ENCODE measurements at regions not wholly inside any gene's neighbourhood (a gene's known extent, or its start where the extent isn't known, plus 50 kb on each side); places are given as distances from the start of the nearest gene placed in this dataset.

- 100% methylated on average over 1 of the region's 3 CpGs for WGBS (ENCODE audit: insufficient coverage, low lambda C conversion rate)
- DNase-seq: peak; percentile 75 to 89
These were observed 163.6 kb upstream of the SETMAR start for GRCh38 chr3:4139462-4140140.

DNA sequence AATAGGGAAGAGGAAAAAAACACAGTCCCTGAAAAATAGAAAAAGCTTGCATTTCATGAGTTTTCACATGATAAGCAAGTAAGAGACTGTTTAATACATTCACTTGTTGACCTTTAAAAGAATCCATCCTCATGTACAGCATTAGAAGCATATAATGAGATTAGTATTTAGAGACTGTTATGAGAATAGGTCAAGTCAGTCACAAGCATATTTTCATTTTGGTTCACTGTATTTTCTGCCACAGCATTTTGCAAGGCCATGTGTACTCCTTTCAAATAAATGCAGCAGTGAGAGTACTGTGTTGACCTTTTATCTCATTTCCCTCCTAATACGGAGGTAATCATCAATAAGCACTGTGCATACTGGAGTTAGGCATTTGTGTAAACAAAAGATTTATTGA is 162.2 kb upstream of the SETMAR start:
- H3K36me3 ChIP-seq (ENCODE audit: control insufficient read depth, insufficient read depth, low read length): no peaks in the 10 kb centered on the region
- H3K4me1 ChIP-seq (ENCODE audit: control insufficient read depth, insufficient read depth, low read length): peaks cover 38% of the 10 kb centered on the region
- no CpG with 5 or more reads among the region's 1 CpG for WGBS (ENCODE audit: insufficient coverage, low lambda C conversion rate)
- H3K27ac ChIP-seq (ENCODE audit: low read length): no peak overlapping the region
- no peaks in the 10 kb centered on the region for H3K9me3 ChIP-seq (ENCODE audit: control insufficient read depth, low read depth, low read length)
- no peak overlapping the region for H3K4me3 ChIP-seq (ENCODE audit: low read length)
- H3K27me3 ChIP-seq (ENCODE audit: control insufficient read depth, insufficient read depth, low read length): no peaks in the 10 kb centered on the region
- no peak for DNase-seq

More at GRCh38 chr3:4139462-4140140, 163.6 kb upstream of the SETMAR start:
- H3K9me3 ChIP-seq (ENCODE audit: control insufficient read depth, low read depth, low read length): no peaks in the 10 kb centered on the region
- H3K36me3 ChIP-seq (ENCODE audit: control insufficient read depth, insufficient read depth, low read length): no peaks in the 10 kb centered on the region
- H3K27ac ChIP-seq (ENCODE audit: low read length): peak overlapping the region; percentile 78
- H3K27me3 ChIP-seq (ENCODE audit: control insufficient read depth, insufficient read depth, low read length): no peaks in the 10 kb centered on the region
- H3K4me1 ChIP-seq (ENCODE audit: control insufficient read depth, insufficient read depth, low read length): peaks cover 38% of the 10 kb centered on the region
- no peak overlapping the region for H3K4me3 ChIP-seq (ENCODE audit: low read length)

DNA sequence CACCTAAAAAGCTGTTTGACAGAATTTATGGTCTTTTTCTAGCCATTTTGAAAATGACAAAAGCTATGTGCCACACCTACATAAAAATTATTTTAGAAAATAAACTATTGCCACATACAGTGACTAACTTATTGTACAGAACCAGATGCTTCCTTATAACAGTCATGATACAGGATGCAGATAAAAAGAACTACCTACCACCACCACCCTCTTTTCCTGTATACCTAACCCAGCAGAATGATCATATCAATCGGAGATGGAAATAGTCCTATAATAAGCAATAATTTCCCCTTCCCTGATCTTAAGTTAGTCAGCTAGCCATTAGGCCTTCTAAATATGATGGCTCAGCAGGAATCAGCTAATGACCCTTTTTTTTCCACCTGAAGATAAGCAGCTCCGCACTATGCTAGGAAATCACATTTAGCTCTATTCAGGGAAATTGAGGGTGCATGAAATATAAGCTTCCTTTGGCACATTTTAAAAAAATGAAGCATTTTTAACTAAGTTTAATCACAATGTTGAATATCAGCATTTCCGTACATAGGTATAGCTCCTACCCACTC is 155.5 kb upstream of the SETMAR start:
- peaks cover 30% of the 10 kb centered on the region for H3K4me1 ChIP-seq (ENCODE audit: control insufficient read depth, insufficient read depth, low read length)
- peak overlapping the region; percentile 3 for H3K27ac ChIP-seq (ENCODE audit: low read length)
- WGBS (ENCODE audit: insufficient coverage, low lambda C conversion rate): 67% methylated on average over 1 of the region's 3 CpGs
- no peaks in the 10 kb centered on the region for H3K9me3 ChIP-seq (ENCODE audit: control insufficient read depth, low read depth, low read length)
- H3K27me3 ChIP-seq (ENCODE audit: control insufficient read depth, insufficient read depth, low read length): no peaks in the 10 kb centered on the region
- no peak overlapping the region for H3K4me3 ChIP-seq (ENCODE audit: low read length)
- DNase-seq: peak in 1 of 2 donors; percentile 48
- no peaks in the 10 kb centered on the region for H3K36me3 ChIP-seq (ENCODE audit: control insufficient read depth, insufficient read depth, low read length)

- Histone ChIP-seq H3K27me3 (ENCODE audit: control insufficient read depth, insufficient read depth, low read length) (no peaks in the 10 kb centered on the region), H3K27ac (ENCODE audit: low read length) (no peak overlapping the region), H3K9me3 (ENCODE audit: control insufficient read depth, low read depth, low read length) (no peaks in the 10 kb centered on the region), H3K4me3 (ENCODE audit: low read length) (no peak overlapping the region), H3K36me3 (ENCODE audit: control insufficient read depth, insufficient read depth, low read length) (no peaks in the 10 kb centered on the region), H3K4me1 (ENCODE audit: control insufficient read depth, insufficient read depth, low read length) (peaks cover 28% of the 10 kb centered on the region)
- no CpG with 5 or more reads among the region's 2 CpGs for WGBS (ENCODE audit: insufficient coverage, low lambda C conversion rate)
- DNase-seq: no peak
These were observed 153.9 kb upstream of the SETMAR start for GRCh38 chr3:4149296-4149695.

DNA sequence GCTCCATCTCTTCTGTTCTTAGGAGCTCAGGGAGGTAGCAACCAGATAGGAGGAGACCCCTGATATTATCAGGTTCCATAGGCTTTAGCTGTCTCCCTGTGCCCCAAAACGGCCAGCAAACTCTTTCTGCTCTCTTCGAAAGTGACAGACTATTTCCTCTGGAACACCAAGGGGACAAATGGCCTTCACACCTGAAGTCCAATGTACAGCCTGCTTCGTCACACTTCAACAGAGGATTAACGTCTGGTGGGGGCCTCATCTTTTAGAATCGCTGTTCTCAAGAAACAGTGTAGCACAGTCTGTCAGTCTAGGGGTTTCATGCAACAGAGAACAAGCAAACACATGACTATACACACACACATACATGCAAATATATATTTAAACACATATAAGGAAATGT is 152.4 kb upstream of the SETMAR start:
- no peaks in the 10 kb centered on the region for H3K36me3 ChIP-seq (ENCODE audit: control insufficient read depth, insufficient read depth, low read length)
- peak overlapping the region; percentile 66 for H3K27ac ChIP-seq (ENCODE audit: low read length)
- H3K9me3 ChIP-seq (ENCODE audit: control insufficient read depth, low read depth, low read length): no peaks in the 10 kb centered on the region
- no peak overlapping the region for H3K4me3 ChIP-seq (ENCODE audit: low read length)
- WGBS (ENCODE audit: insufficient coverage, low lambda C conversion rate): no CpG with 5 or more reads among the region's 5 CpGs
- peaks cover 29% of the 10 kb centered on the region for H3K4me1 ChIP-seq (ENCODE audit: control insufficient read depth, insufficient read depth, low read length)
- peak; percentile 64 to 83 for DNase-seq
- no peaks in the 10 kb centered on the region for H3K27me3 ChIP-seq (ENCODE audit: control insufficient read depth, insufficient read depth, low read length)

GRCh38 chr3:4151859-4152258 is 151.3 kb upstream of the SETMAR start:
- Histone ChIP-seq H3K27me3 (ENCODE audit: control insufficient read depth, insufficient read depth, low read length) (no peaks in the 10 kb centered on the region), H3K36me3 (ENCODE audit: control insufficient read depth, insufficient read depth, low read length) (no peaks in the 10 kb centered on the region), H3K4me3 (ENCODE audit: low read length) (no peak overlapping the region), H3K27ac (ENCODE audit: low read length) (peak overlapping the region; percentile 66), H3K4me1 (ENCODE audit: control insufficient read depth, insufficient read depth, low read length) (peaks cover 29% of the 10 kb centered on the region), H3K9me3 (ENCODE audit: control insufficient read depth, low read depth, low read length) (no peaks in the 10 kb centered on the region)
- DNase-seq: peak in 1 of 2 donors; percentile 72
- no CpG with 5 or more reads among the region's 1 CpG for WGBS (ENCODE audit: insufficient coverage, low lambda C conversion rate)

DNA sequence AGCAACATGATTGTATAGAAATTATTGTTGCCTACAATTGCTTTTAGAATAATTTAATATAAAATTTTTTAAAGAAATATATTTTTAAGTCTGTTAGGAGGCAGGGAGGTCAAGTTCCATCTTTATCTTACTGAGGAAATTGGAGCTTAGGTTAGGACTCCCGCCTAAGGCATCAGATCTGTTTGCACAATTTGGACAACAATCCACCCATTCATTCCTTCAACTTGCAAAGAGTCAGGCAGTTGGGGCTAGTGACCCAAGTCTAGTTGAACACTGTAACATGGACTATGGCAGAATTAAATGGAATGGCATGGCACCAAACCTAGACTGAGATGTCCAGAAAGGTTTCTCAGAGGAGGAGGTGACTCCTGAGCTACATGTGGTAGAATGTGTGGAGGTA is 149.4 kb upstream of the SETMAR start:
- Histone ChIP-seq H3K27me3 (ENCODE audit: control insufficient read depth, insufficient read depth, low read length) (no peaks in the 10 kb centered on the region), H3K9me3 (ENCODE audit: control insufficient read depth, low read depth, low read length) (no peaks in the 10 kb centered on the region), H3K4me3 (ENCODE audit: low read length) (no peak overlapping the region), H3K27ac (ENCODE audit: low read length) (no peak overlapping the region), H3K36me3 (ENCODE audit: control insufficient read depth, insufficient read depth, low read length) (no peaks in the 10 kb centered on the region), H3K4me1 (ENCODE audit: control insufficient read depth, insufficient read depth, low read length) (peaks cover 29% of the 10 kb centered on the region)
- no CpG with 5 or more reads among the region's 1 CpG for WGBS (ENCODE audit: insufficient coverage, low lambda C conversion rate)
- DNase-seq: no peak

DNA sequence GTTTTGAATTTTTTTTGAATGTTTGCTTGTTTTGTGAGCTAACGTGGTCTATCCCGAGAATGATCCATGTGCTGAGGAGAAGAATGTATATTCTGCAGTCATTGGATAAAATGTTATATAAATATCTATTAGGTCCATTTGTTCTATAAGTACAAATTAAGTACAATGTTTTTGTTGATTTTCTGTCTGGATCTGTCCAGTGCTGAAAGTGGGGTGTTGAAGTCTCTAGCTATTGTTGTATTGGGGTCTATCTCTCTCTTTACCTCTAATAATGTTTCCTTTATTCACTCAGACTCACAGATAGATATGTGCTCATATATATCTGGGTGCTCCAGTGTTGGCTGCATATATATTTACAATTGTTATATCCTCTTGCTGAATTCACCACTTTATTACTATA is 144.8 kb upstream of the SETMAR start:
- Histone ChIP-seq H3K36me3 (ENCODE audit: control insufficient read depth, insufficient read depth, low read length) (no peaks in the 10 kb centered on the region), H3K9me3 (ENCODE audit: control insufficient read depth, low read depth, low read length) (no peaks in the 10 kb centered on the region), H3K27me3 (ENCODE audit: control insufficient read depth, insufficient read depth, low read length) (no peaks in the 10 kb centered on the region), H3K4me1 (ENCODE audit: control insufficient read depth, insufficient read depth, low read length) (peaks cover 25% of the 10 kb centered on the region), H3K27ac (ENCODE audit: low read length) (no peak overlapping the region), H3K4me3 (ENCODE audit: low read length) (no peak overlapping the region)
- no peak for DNase-seq
- WGBS (ENCODE audit: insufficient coverage, low lambda C conversion rate): 90% methylated on average over 2 of the region's 2 CpGs

DNA sequence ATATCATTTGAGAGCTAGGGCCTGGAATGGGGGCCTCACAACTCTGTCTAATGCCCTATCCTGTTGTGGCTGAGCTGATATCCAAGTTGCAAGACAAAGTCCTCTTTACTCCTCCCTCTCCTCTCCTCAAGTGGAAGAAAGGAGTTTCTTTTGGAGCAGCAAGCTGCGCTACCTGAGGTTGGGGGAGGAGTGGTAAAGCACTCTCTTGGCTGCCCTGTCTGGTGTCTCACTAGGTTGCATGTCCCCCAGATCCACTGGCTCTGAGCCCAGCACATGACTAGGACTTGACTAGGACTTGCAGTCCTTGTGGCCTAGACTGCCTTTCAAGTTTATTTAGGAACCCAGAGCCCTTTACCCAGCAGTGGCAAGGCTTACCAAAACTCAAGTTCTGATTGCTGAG is 141.1 kb upstream of the SETMAR start:
- WGBS (ENCODE audit: insufficient coverage, low lambda C conversion rate): no CpG with 5 or more reads among the region's 1 CpG

DNA sequence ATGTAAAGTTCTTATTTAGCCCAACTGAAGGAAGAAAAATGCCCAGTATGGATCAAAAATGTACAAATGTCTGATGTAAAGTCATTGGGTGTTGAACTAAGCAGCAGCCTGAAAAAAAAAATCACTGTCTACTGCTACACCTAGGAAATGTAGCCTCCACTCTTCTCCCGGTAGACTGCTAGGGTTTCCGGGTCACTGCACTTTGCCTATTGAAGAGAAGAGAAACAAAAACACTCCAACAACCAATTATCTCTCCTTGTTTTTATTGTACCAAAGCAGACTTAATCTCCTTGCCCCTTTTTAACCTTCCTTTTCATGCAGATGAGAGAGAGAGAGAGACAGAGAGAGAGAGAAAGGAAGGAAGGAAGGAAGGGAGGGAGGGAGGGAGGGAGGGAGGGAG is 140.2 kb upstream of the SETMAR start:
- no peak for DNase-seq
- H3K4me1 ChIP-seq (ENCODE audit: control insufficient read depth, insufficient read depth, low read length): peaks cover 21% of the 10 kb centered on the region
- 50% methylated on average over 2 of the region's 2 CpGs for WGBS (ENCODE audit: insufficient coverage, low lambda C conversion rate)
- no peaks in the 10 kb centered on the region for H3K36me3 ChIP-seq (ENCODE audit: control insufficient read depth, insufficient read depth, low read length)
- no peak overlapping the region for H3K27ac ChIP-seq (ENCODE audit: low read length)
- no peaks in the 10 kb centered on the region for H3K9me3 ChIP-seq (ENCODE audit: control insufficient read depth, low read depth, low read length)
- H3K4me3 ChIP-seq (ENCODE audit: low read length): no peak overlapping the region
- no peaks in the 10 kb centered on the region for H3K27me3 ChIP-seq (ENCODE audit: control insufficient read depth, insufficient read depth, low read length)

More for the DNA sequence above, 141.1 kb upstream of the SETMAR start:
- Histone ChIP-seq H3K9me3 (ENCODE audit: control insufficient read depth, low read depth, low read length) (no peaks in the 10 kb centered on the region), H3K27ac (ENCODE audit: low read length) (peak overlapping the region; percentile 89), H3K4me3 (ENCODE audit: low read length) (no peak overlapping the region), H3K36me3 (ENCODE audit: control insufficient read depth, insufficient read depth, low read length) (no peaks in the 10 kb centered on the region), H3K4me1 (ENCODE audit: control insufficient read depth, insufficient read depth, low read length) (peaks cover 21% of the 10 kb centered on the region), H3K27me3 (ENCODE audit: control insufficient read depth, insufficient read depth, low read length) (no peaks in the 10 kb centered on the region)
- DNase-seq: peak; percentile 75 to 89

DNA sequence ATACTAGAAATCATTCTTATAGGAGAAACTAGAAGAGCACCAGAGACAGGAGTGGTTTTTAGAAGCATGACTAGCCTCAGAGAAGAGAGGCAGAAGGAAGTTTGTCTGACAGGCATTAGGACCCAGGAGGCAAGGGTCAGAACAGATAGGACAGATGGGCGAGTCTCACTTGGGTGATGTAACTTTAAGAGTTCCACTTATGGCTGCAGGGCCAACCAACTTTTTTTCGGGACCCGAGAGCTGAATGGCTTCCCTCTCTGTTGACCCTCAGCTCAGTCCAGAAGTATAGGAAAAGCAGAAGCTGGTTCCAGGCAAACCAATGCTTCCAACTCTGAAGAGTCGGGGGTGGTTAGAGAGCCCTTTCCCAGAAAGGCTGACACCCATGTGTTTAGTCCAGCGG is 136.6 kb upstream of the SETMAR start:
- DNase-seq: no peak
- Histone ChIP-seq H3K9me3 (ENCODE audit: control insufficient read depth, low read depth, low read length) (no peaks in the 10 kb centered on the region), H3K27ac (ENCODE audit: low read length) (no peak overlapping the region), H3K4me3 (ENCODE audit: low read length) (no peak overlapping the region), H3K4me1 (ENCODE audit: control insufficient read depth, insufficient read depth, low read length) (peaks cover 11% of the 10 kb centered on the region), H3K27me3 (ENCODE audit: control insufficient read depth, insufficient read depth, low read length) (no peaks in the 10 kb centered on the region), H3K36me3 (ENCODE audit: control insufficient read depth, insufficient read depth, low read length) (no peaks in the 10 kb centered on the region)
- WGBS (ENCODE audit: insufficient coverage, low lambda C conversion rate): no CpG with 5 or more reads among the region's 5 CpGs
